WTC11 (cell line): ENCODE measurements at regions not wholly inside any gene's neighbourhood (a gene's known extent, or its start where the extent isn't known, plus 50 kb on each side); places are given as distances from the start of the nearest gene placed in this dataset.

Experiments
- ELF4 ChIP-seq: sonication (generic); formaldehyde crosslinking; IDR thresholded peaks from 2 replicates; pipeline ENCODE4 v1.8.1; 2022; ENCODE audit warnings: low read depth, mild to moderate bottlenecking, moderate library complexity, missing genetic modification reagents
- NFYB ChIP-seq: sonication (generic); formaldehyde crosslinking; conservative IDR thresholded peaks from 2 replicates; pipeline ENCODE4 v1.8.0; 2022; ENCODE audit warnings: low read depth, missing genetic modification reagents
- RELA ChIP-seq: sonication (generic); formaldehyde crosslinking; IDR thresholded peaks from 2 replicates; pipeline ENCODE4 v1.8.1; 2022; ENCODE audit warnings: missing genetic modification reagents, mild to moderate bottlenecking, borderline replicate concordance
- SP1 ChIP-seq: sonication (generic); formaldehyde crosslinking; conservative IDR thresholded peaks from 2 replicates; pipeline ENCODE4 v1.8.1; 2022; ENCODE audit warnings: missing genetic modification reagents
- ZNF416 ChIP-seq: fragments of 250-450 bp; sonication (Bioruptor Pico); IDR thresholded peaks from 2 replicates; pipeline ENCODE4 v1.9.0; 2021; ENCODE audit warnings: mild to moderate bottlenecking, inconsistent platforms
- TF ChIP-seq, protein P1 (sequence below): fragments of 200-600 bp; IDR thresholded peaks from 2 replicates; pipeline ENCODE4 v1.8.0; 2022; ENCODE audit warnings: antibody characterized with exemption
- TF ChIP-seq, protein P2 (sequence below): sonication (generic); formaldehyde crosslinking; IDR thresholded peaks from 2 replicates; pipeline ENCODE4 v1.8.1; 2023; ENCODE audit warnings: mild to moderate bottlenecking, missing genetic modification reagents
- TF ChIP-seq, protein P3 (sequence below): sonication (generic); formaldehyde crosslinking; IDR thresholded peaks from 2 replicates; pipeline ENCODE4 v1.8.1; 2022; ENCODE audit warnings: low read depth, missing genetic modification reagents, borderline replicate concordance

DNA sequence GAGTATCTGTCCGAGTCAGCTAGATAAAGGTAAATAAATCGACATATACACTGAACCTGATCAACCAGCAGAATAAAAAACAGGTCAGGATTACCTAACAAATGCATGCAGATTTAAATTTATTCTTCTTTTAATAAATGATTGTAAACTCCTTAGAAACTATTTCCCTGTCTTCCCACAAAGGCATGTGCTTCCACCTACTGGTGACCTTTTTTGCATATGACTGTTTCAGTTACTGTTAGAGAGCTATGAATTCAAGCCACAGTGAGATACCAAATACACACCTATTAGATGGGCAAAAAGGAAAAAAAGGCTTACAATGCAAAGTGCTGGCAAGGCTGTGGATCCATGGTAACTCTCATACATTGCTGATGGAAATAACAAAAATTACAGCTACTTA lies 957.4 kb upstream of the NCAM2 start:
- TF ChIP-seq, protein P1, sequence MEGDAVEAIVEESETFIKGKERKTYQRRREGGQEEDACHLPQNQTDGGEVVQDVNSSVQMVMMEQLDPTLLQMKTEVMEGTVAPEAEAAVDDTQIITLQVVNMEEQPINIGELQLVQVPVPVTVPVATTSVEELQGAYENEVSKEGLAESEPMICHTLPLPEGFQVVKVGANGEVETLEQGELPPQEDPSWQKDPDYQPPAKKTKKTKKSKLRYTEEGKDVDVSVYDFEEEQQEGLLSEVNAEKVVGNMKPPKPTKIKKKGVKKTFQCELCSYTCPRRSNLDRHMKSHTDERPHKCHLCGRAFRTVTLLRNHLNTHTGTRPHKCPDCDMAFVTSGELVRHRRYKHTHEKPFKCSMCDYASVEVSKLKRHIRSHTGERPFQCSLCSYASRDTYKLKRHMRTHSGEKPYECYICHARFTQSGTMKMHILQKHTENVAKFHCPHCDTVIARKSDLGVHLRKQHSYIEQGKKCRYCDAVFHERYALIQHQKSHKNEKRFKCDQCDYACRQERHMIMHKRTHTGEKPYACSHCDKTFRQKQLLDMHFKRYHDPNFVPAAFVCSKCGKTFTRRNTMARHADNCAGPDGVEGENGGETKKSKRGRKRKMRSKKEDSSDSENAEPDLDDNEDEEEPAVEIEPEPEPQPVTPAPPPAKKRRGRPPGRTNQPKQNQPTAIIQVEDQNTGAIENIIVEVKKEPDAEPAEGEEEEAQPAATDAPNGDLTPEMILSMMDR, result no peak
- no peak for TF ChIP-seq RELA
- no peak for TF ChIP-seq NFYB (CRISPR knock-in tag)
- TF ChIP-seq, protein P2, sequence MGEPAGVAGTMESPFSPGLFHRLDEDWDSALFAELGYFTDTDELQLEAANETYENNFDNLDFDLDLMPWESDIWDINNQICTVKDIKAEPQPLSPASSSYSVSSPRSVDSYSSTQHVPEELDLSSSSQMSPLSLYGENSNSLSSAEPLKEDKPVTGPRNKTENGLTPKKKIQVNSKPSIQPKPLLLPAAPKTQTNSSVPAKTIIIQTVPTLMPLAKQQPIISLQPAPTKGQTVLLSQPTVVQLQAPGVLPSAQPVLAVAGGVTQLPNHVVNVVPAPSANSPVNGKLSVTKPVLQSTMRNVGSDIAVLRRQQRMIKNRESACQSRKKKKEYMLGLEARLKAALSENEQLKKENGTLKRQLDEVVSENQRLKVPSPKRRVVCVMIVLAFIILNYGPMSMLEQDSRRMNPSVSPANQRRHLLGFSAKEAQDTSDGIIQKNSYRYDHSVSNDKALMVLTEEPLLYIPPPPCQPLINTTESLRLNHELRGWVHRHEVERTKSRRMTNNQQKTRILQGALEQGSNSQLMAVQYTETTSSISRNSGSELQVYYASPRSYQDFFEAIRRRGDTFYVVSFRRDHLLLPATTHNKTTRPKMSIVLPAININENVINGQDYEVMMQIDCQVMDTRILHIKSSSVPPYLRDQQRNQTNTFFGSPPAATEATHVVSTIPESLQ (CRISPR knock-in tag), result no peak
- no peak for TF ChIP-seq ELF4 (CRISPR knock-in tag)
- no peak for TF ChIP-seq SP1 (CRISPR knock-in tag)
- TF ChIP-seq, protein P3, sequence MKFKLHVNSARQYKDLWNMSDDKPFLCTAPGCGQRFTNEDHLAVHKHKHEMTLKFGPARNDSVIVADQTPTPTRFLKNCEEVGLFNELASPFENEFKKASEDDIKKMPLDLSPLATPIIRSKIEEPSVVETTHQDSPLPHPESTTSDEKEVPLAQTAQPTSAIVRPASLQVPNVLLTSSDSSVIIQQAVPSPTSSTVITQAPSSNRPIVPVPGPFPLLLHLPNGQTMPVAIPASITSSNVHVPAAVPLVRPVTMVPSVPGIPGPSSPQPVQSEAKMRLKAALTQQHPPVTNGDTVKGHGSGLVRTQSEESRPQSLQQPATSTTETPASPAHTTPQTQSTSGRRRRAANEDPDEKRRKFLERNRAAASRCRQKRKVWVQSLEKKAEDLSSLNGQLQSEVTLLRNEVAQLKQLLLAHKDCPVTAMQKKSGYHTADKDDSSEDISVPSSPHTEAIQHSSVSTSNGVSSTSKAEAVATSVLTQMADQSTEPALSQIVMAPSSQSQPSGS (CRISPR knock-in tag), result no peak
- TF ChIP-seq ZNF416 (CRISPR knock-in tag), result no peak
